Erythroblast (primary cell): ENCODE measurements at regions not wholly inside any gene's neighbourhood (a gene's known extent, or its start where the extent isn't known, plus 50 kb on each side); places are given as distances from the start of the nearest gene placed in this dataset.
"Not testable (repeated sequence)": the region's sequence is repeated elsewhere in the genome, so short reads cannot be mapped to it uniquely, and the experiment has no call there.

Source experiments
- DNase-seq, 2 experiments: peaks; one replicate each; lab custom pipeline; 2025; lab: John Stamatoyannopoulos, UW
- GATA1 ChIP-seq: IDR thresholded peaks from 2 replicates; pipeline ENCODE4 v1.6.1; 2011; ENCODE audit warnings: low read depth, mild to moderate bottlenecking, control low read depth, low read length, moderate library complexity
- POLR2A ChIP-seq: IDR thresholded peaks from 2 replicates; pipeline ENCODE4 v1.6.1; 2011; ENCODE audit warnings: mild to moderate bottlenecking, low read length

GRCh38 chr20:60087563-60088105 lies 129.4 kb downstream of the CDH26 start:
- TF ChIP-seq GATA1 (no peak), POLR2A (no peak)
- no peak for DNase-seq

GRCh38 chr20:60088236-60088635 lies 130.0 kb downstream of the CDH26 start:
- DNase-seq = no peak
- TF ChIP-seq POLR2A (no peak), GATA1 (no peak)

- DNase-seq = no peak
- TF ChIP-seq GATA1 (no peak), POLR2A (no peak)
Observed at GRCh38 chr20:60090631-60091030, 132.4 kb downstream of the CDH26 start.

GRCh38 chr20:60091305-60091704 lies 133.1 kb downstream of the CDH26 start:
- DNase-seq = no peak
- TF ChIP-seq POLR2A = no peak
- no peak for TF ChIP-seq GATA1

- TF ChIP-seq GATA1 (no peak), POLR2A (no peak)
- DNase-seq = no peak
Observed at GRCh38 chr20:60091861-60092260, 133.6 kb downstream of the CDH26 start.

GRCh38 chr20:60092729-60093128 lies 134.5 kb downstream of the CDH26 start:
- DNase-seq = no peak
- TF ChIP-seq POLR2A (no peak), GATA1 (no peak)

GRCh38 chr20:60095456-60095855 lies 137.2 kb downstream of the CDH26 start:
- TF ChIP-seq GATA1 = no peak
- no peak for TF ChIP-seq POLR2A
- DNase-seq = no peak

- no peak for DNase-seq
- TF ChIP-seq GATA1 (no peak), POLR2A (no peak)
Observed at GRCh38 chr20:60096166-60096565, 137.9 kb downstream of the CDH26 start.

GRCh38 chr20:60097285-60097684 lies 139.1 kb downstream of the CDH26 start:
- no peak for DNase-seq
- TF ChIP-seq GATA1 (no peak), POLR2A (no peak)

GRCh38 chr20:60100780-60101179 lies 142.6 kb downstream of the CDH26 start:
- TF ChIP-seq POLR2A (no peak), GATA1 (no peak)

GRCh38 chr20:60101201-60101890 lies 143.1 kb downstream of the CDH26 start:
- TF ChIP-seq POLR2A (no peak), GATA1 (no peak)
- DNase-seq = no peak

More at GRCh38 chr20:60100780-60101179, 142.6 kb downstream of the CDH26 start:
- no peak for DNase-seq

- no peak for TF ChIP-seq POLR2A
- no peak for TF ChIP-seq GATA1
- DNase-seq = no peak
Observed at GRCh38 chr20:60101891-60102281, 143.7 kb downstream of the CDH26 start.

GRCh38 chr20:60102665-60103210 lies 144.5 kb downstream of the CDH26 start:
- DNase-seq = no peak

GRCh38 chr20:60104993-60105803 lies 147.0 kb downstream of the CDH26 start:
- no peak for DNase-seq
- TF ChIP-seq GATA1 = no peak
- TF ChIP-seq POLR2A = no peak

More at GRCh38 chr20:60102665-60103210, 144.5 kb downstream of the CDH26 start:
- TF ChIP-seq GATA1 (no peak), POLR2A (no peak)

GRCh38 chr20:60106186-60106585 lies 148.0 kb downstream of the CDH26 start:
- DNase-seq = not testable (repeated sequence)
